ENCODE measurements at regions not wholly inside any gene's neighbourhood (a gene's known extent, or its start where the extent isn't known, plus 50 kb on each side); places are given as distances from the start of the nearest gene placed in this dataset.

GRCh38 chr10:88066319-88066718, 202.9 kb downstream of the PTEN start:
- no peak for DNase-seq
- Mint-ChIP-seq H3K27me3 (no peaks in the 10 kb centered on the region), H3K4me1 (peaks cover 95% of the 10 kb centered on the region), H3K27ac (peak overlapping the region; percentile 83), H3K4me3 (peak overlapping the region; percentile 11), H3K9me3 (no peaks in the 10 kb centered on the region), H3K36me3 (ENCODE audit: low read depth) (no peaks in the 10 kb centered on the region)
- POLR2A ChIA-PET = interaction anchor here (0.6 to 6.8 kb wide), 8 partner anchors 9 to 254 kb away, joined by 3 to 88 read pairs (median 8); partner anchors contain the start of genes KLLN and PTEN
- no peak for ATAC-seq (ENCODE audit: low read depth)
- CTCF ChIA-PET = interaction anchor here (1.1 to 2.6 kb wide), 5 partner anchors 25 to 323 kb away, joined by 3 to 13 read pairs (median 4); no protein-coding TSS in a partner anchor
- intact Hi-C loops (cut with micrococcal nuclease) = loop anchor here (2.0 to 5.0 kb wide), 3 partner anchors 39 to 322 kb away; no protein-coding TSS in a partner anchor
- no peak for TF ChIP-seq CTCF (IDR thresholded peaks at IDR 0.05)

- Mint-ChIP-seq H3K27me3 (no peaks in the 10 kb centered on the region), H3K27ac (peak overlapping the region; percentile 83), H3K4me1 (peaks cover 95% of the 10 kb centered on the region), H3K4me3 (peak overlapping the region; percentile 42), H3K36me3 (ENCODE audit: low read depth) (no peaks in the 10 kb centered on the region), H3K9me3 (no peaks in the 10 kb centered on the region)
- ATAC-seq (ENCODE audit: low read depth) = peak; percentile 61
- no peak for DNase-seq
- POLR2A ChIA-PET = interaction anchor here (0.8 to 6.8 kb wide), 9 partner anchors 9 to 319 kb away, joined by 3 to 88 read pairs (median 8); partner anchors contain the start of genes KLLN and PTEN
- CTCF ChIA-PET = interaction anchor here (1.1 to 2.9 kb wide), 5 partner anchors 25 to 322 kb away, joined by 4 to 13 read pairs (median 5); no protein-coding TSS in a partner anchor
- no peak for TF ChIP-seq CTCF (IDR thresholded peaks at IDR 0.05)
- intact Hi-C loops (cut with micrococcal nuclease) = loop anchor here (2.0 to 5.0 kb wide), 3 partner anchors 40 to 322 kb away; no protein-coding TSS in a partner anchor
These were observed 203.5 kb downstream of the PTEN start for GRCh38 chr10:88066876-88067275.

- H3K4me3 Mint-ChIP-seq = peak overlapping the region; percentile 42
- CTCF ChIA-PET = interaction anchor here (0.9 to 2.9 kb wide), 4 partner anchors 12 to 321 kb away, joined by 3 to 13 read pairs (median 6); no protein-coding TSS in a partner anchor
- DNase-seq (no peak), ATAC-seq (ENCODE audit: low read depth) (no peak)
- H3K27ac Mint-ChIP-seq = peak overlapping the region; percentile 83
- H3K9me3 Mint-ChIP-seq = no peaks in the 10 kb centered on the region
- peaks cover 95% of the 10 kb centered on the region for H3K4me1 Mint-ChIP-seq
- H3K27me3 Mint-ChIP-seq = no peaks in the 10 kb centered on the region
- intact Hi-C loops (cut with micrococcal nuclease) = loop anchor here (2.0 to 5.0 kb wide), 3 partner anchors 40 to 321 kb away; no protein-coding TSS in a partner anchor
- POLR2A ChIA-PET = interaction anchor here (0.6 to 6.8 kb wide), 9 partner anchors 14 to 319 kb away, joined by 3 to 88 read pairs (median 4); partner anchors contain the start of genes KLLN and PTEN
- no peak for TF ChIP-seq CTCF (IDR thresholded peaks at IDR 0.05)
- H3K36me3 Mint-ChIP-seq (ENCODE audit: low read depth) = no peaks in the 10 kb centered on the region
These were observed 204.3 kb downstream of the PTEN start for GRCh38 chr10:88067737-88068136.

- CTCF ChIA-PET = interaction anchor here (1.0 to 2.9 kb wide), 4 partner anchors 37 to 45 kb away, joined by 3 to 8 read pairs (median 4); no protein-coding TSS in a partner anchor
- Mint-ChIP-seq H3K4me3 (peak overlapping the region; percentile 69), H3K4me1 (peaks cover 89% of the 10 kb centered on the region)
These were observed 205.9 kb downstream of the PTEN start for GRCh38 chr10:88069338-88069737.

More at GRCh38 chr10:88069338-88069737, 205.9 kb downstream of the PTEN start:
- POLR2A ChIA-PET = interaction anchor here (1.2 to 6.8 kb wide), 4 partner anchors 22 to 206 kb away, joined by 3 to 88 read pairs (median 38); partner anchors contain the start of genes KLLN and PTEN
- peak overlapping the region; percentile 91 for H3K27ac Mint-ChIP-seq
- no peaks in the 10 kb centered on the region for H3K36me3 Mint-ChIP-seq (ENCODE audit: low read depth)
- DNase-seq = no peak
- H3K9me3 Mint-ChIP-seq = no peaks in the 10 kb centered on the region
- H3K27me3 Mint-ChIP-seq = no peaks in the 10 kb centered on the region
- no peak for ATAC-seq (ENCODE audit: low read depth)
- intact Hi-C loops (cut with micrococcal nuclease) = loop anchor here (5.0 kb wide), 2 partner anchors 42 to 203 kb away; no protein-coding TSS in a partner anchor
- TF ChIP-seq CTCF (IDR thresholded peaks at IDR 0.05) = no peak
